ENCODE measurements at regions not wholly inside any gene's neighbourhood (a gene's known extent, or its start where the extent isn't known, plus 50 kb on each side); places are given as distances from the start of the nearest gene placed in this dataset.

DNA sequence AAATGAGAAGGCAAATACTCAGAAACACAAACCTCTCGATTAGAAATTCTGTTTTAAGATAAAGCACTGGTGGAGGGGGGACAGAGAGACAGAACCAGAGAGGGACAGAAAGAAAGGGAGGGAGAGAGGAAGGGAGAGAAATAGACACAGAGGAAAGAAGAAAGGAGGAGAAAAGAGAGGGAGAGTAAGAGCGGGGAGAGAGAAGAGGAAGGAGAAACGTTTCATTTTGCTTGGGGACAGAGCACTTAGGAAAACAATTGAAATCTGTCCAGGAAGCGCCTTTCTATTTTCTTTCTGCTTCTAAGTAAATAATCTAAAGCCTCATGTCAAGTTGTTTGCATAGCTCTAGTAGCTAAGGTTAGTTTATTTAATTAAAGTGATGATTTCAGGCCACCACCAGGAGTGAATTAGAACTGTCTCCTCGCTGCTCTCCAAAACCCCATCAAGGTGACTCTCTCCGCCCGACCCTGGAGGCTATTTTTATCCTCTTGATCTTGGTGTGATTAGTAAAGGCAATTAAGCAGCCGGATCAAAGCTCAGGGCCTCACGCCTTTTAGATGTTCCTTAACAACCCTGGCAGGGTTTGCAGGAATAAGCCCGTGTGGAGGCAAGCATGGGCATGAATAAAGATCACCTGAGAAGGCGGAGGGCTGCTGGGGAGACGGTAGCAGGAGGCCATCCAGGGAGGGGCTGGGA, 73.4 kb upstream of the INSIG1 start:
- TF ChIP-seq, protein P1, sequence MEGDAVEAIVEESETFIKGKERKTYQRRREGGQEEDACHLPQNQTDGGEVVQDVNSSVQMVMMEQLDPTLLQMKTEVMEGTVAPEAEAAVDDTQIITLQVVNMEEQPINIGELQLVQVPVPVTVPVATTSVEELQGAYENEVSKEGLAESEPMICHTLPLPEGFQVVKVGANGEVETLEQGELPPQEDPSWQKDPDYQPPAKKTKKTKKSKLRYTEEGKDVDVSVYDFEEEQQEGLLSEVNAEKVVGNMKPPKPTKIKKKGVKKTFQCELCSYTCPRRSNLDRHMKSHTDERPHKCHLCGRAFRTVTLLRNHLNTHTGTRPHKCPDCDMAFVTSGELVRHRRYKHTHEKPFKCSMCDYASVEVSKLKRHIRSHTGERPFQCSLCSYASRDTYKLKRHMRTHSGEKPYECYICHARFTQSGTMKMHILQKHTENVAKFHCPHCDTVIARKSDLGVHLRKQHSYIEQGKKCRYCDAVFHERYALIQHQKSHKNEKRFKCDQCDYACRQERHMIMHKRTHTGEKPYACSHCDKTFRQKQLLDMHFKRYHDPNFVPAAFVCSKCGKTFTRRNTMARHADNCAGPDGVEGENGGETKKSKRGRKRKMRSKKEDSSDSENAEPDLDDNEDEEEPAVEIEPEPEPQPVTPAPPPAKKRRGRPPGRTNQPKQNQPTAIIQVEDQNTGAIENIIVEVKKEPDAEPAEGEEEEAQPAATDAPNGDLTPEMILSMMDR (IDR thresholded peaks at IDR 0.05; ENCODE audit: insufficient read depth, low read length), result no peak
- H3K4me3 ChIP-seq (ENCODE audit: low read depth, low read length), result no peak overlapping the region
- no peak for DNase-seq (ENCODE audit: low read depth)

DNA sequence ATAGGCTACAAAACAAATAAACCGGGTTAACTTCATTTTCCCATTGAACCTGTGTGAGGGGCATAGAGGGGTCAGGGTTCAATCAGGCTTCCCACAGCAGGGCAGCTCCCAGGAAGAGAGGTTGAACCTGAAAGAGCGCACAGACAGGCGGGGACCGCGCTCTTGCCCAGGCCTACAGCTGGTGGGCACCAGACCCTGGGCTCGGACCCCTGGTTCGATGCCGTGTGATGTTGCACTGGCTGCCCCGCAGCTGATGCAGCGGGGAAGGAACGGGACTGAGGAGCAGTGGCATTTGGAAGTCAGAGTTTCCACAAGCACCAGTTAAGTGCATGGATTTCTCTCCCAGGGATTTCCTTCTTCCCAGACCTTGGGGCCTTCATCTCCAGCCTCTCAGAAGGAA, 72.6 kb upstream of the INSIG1 start:
- no peak for DNase-seq (ENCODE audit: low read depth)
- no peak overlapping the region for H3K4me3 ChIP-seq (ENCODE audit: low read depth, low read length)
- TF ChIP-seq, protein P1 (IDR thresholded peaks at IDR 0.05; ENCODE audit: insufficient read depth, low read length), result no peak

DNA sequence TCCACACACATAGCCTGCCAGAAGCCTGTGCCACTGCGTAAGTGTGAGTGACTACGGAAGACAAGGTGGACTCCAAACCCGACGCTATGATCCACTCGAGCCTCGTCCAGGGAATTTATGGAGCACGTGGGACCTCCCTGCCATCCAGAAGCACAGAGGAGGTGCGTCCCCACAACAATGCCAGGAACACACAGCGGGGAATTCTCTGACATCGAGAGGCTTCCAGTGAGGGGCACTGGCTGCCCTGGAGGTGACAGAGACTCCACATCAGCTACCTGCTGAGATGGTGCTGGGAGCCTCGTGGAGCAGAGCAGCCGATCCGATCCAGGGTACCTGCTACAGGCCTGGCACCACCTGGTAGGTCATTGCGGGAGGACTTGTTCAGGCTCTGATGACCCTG, 72.2 kb upstream of the INSIG1 start:
- TF ChIP-seq, protein P1 (IDR thresholded peaks at IDR 0.05; ENCODE audit: insufficient read depth, low read length), result no peak
- no peak overlapping the region for H3K4me3 ChIP-seq (ENCODE audit: low read depth, low read length)
- no peak for DNase-seq (ENCODE audit: low read depth)

DNA sequence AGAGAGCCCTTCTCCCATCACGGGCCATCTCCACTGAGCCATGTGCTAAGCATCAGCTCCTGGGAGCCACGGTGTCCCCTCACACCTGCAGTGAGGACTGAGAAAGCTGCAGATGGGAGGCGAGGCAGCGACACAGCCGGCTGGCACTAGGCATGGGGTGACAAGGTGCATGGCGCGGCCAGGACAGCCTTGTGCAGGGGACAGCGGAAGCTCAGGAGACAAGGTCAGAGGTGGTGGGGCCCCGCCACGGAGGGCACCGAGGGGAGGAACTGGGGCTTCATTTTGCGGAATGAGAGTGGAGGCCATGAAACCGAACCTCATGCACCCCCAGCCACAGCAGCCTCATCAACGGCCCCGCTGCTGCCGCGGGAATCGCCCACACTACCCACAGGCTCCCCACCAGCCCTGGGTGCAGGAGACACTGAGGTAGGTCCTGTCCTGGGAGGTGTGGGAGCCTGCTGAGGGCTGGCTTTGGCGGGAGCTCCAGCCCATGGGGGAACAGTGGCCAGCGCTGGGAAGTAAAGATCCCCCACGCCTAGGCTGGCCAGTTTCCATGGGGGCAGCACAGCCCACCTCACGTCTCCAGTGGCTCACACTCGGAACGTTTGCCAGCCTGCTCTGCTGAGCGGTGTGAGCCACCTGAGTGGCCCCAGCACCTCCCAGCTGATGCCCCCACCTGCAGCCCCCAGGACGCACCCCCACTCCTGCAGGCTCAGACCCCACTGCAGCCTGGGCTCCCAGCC, 71.2 kb upstream of the INSIG1 start:
- TF ChIP-seq, protein P1 (IDR thresholded peaks at IDR 0.05; ENCODE audit: insufficient read depth, low read length), result no peak
- DNase-seq (ENCODE audit: low read depth), result no peak
- no peak overlapping the region for H3K4me3 ChIP-seq (ENCODE audit: low read depth, low read length)

DNA sequence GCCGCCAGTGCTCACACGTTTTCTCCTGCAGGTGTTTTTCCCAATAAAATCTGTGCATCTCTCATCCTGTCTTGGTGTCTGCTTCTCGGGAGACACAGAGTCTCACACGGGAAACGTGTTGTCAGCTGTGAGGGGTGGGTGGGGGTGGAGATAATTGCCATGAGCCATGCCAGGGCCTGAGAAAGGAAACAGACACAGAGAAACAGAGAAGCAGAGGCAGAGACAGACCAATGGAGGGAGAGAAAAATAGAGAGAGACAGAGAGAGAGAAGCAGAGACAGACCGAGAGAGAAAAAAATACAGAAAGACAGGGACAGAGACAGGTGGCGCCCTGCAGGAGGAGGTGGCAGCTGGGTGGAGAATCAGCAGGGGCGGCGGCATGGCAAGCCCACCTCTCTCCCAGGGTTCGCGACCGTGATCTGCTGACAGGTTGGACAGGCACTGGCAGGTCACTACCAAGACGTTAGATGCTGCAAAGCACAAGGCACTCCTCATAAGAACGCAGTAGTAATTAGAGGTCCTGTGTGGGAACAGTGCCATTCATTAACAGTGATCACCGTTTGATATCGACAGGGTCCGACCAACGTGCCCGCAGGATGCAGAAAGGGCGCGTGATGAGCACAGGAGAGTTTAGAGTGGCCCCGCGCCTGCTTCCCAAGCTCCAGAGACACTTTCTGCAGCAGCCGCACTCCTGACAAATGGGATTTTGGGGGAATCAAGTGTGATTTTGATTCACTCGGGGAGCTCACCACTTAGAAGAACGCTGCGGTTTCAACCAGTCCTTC, 70.5 kb upstream of the INSIG1 start:
- TF ChIP-seq, protein P1 (IDR thresholded peaks at IDR 0.05; ENCODE audit: insufficient read depth, low read length), result no peak
- no peak overlapping the region for H3K4me3 ChIP-seq (ENCODE audit: low read depth, low read length)
- no peak for DNase-seq (ENCODE audit: low read depth)

DNA sequence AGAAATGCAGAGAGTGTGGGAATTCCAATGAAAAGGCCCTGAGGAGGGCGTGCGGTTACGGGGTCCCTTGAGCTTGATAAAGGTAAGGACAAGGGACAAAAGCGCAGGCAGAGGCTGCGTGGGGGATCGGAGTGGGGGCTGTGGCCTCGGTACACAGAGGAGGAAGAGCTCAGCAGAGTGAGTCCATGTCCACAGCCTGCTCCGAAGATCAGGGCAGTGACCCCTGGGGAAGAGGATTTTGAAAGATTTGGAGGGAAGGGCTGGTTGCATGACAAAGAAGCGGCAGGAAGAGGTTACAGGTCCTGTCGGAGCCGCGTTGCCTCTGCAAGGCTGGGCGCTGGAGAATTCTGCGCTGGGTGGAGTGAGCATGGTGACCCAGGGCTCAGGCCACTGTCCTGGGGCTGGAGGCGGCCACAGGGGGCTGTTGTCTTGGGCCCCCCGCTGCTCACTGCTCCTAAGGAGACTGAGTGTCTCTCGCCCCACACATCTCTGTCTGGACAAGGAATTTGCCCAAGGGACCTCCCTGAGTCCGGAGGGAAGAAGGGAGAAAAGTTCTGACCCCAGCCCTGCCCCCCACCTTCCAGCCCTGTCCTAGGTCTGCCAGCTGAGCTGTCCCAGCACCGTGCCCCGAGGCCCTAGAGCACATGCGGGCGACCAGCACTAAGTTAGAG, 69.8 kb upstream of the INSIG1 start:
- no peak overlapping the region for H3K4me3 ChIP-seq (ENCODE audit: low read depth, low read length)
- DNase-seq (ENCODE audit: low read depth), result no peak
- TF ChIP-seq, protein P1 (IDR thresholded peaks at IDR 0.05; ENCODE audit: insufficient read depth, low read length), result no peak
